ENCODE measurements at regions not wholly inside any gene's neighbourhood (a gene's known extent, or its start where the extent isn't known, plus 50 kb on each side); places are given as distances from the start of the nearest gene placed in this dataset.

DNA sequence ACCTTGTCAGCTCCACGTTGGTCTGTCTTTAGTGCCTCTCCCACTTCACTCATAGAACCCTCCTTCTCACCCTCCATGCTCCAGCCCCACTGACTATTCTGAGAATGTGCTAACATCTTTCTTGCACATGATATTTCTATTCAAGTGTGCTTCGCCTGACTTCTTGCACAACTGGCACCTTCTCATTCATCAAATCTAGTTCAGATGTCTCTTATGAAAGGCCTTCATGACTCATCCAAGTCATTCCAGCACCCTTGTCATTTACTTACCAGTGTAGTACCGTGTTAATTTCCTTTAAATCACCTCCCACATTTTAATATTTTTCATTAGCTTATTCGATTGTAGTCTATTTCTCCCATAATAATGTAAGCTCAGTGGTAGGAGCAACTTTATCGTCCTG lies 197.8 kb upstream of the PIRT start:
- ChIA-PET CTCF (no interaction called here), POLR2A (interaction anchor here (0.5 kb wide), 1 partner anchor 46 kb away, joined by 3 read pairs; no protein-coding TSS in a partner anchor)
- TF ChIP-seq, protein P1, sequence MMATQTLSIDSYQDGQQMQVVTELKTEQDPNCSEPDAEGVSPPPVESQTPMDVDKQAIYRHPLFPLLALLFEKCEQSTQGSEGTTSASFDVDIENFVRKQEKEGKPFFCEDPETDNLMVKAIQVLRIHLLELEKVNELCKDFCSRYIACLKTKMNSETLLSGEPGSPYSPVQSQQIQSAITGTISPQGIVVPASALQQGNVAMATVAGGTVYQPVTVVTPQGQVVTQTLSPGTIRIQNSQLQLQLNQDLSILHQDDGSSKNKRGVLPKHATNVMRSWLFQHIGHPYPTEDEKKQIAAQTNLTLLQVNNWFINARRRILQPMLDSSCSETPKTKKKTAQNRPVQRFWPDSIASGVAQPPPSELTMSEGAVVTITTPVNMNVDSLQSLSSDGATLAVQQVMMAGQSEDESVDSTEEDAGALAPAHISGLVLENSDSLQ (IDR thresholded peaks at IDR 0.05) = no peak
- TF ChIP-seq L3MBTL2 (conservative IDR thresholded peaks at IDR 0.05) (no peak), ARNT (IDR thresholded peaks at IDR 0.05) (no peak), FOXM1 (IDR thresholded peaks at IDR 0.05; ENCODE audit: borderline replicate concordance) (no peak), ZNF384 (IDR thresholded peaks at IDR 0.05) (no peak), SP1 (IDR thresholded peaks at IDR 0.05) (no peak), FOXK2 (IDR thresholded peaks at IDR 0.05) (no peak)

DNA sequence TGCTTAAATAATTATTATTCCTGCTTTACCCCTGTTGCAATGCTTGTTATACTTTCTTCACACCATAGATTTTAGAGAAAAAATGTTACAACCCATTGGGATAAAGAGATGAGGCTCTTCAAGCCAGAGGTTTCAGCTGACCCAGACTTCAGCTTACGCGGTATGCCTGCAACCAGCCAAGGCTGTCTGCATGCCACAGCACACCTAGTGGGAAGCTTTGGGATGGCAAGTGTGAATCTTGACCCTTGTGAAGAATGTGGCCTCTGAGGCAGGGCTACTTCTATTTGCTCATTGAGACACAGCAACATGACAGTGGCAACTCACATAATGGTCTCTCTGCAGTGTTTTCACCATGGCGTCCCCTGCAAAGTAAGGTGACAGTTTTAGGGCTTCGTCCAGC lies 193.9 kb upstream of the PIRT start:
- peak; percentile 15 for DNase-seq (ENCODE audit: extremely low spot score)
- CTCF ChIA-PET = no interaction called here
- no peak for TF ChIP-seq TARDBP (IDR thresholded peaks at IDR 0.05)
- no peak for TF ChIP-seq NFRKB (IDR thresholded peaks at IDR 0.05)
- no peak for TF ChIP-seq ELF4 (IDR thresholded peaks at IDR 0.05)
- no peak for TF ChIP-seq L3MBTL2 (conservative IDR thresholded peaks at IDR 0.05)
- no peak for TF ChIP-seq CTBP1 (IDR thresholded peaks at IDR 0.05; ENCODE audit: borderline replicate concordance)
- TF ChIP-seq FOXA1 (IDR thresholded peaks at IDR 0.05) = no peak
- TF ChIP-seq BHLHE40 (IDR thresholded peaks at IDR 0.05; ENCODE audit: borderline replicate concordance) = no peak
- TF ChIP-seq HDGF (IDR thresholded peaks at IDR 0.05; ENCODE audit: borderline replicate concordance) = no peak
- POLR2A ChIA-PET = no interaction called here

More for the DNA sequence above, 197.8 kb upstream of the PIRT start:
- no peak for DNase-seq (ENCODE audit: extremely low spot score)

DNA sequence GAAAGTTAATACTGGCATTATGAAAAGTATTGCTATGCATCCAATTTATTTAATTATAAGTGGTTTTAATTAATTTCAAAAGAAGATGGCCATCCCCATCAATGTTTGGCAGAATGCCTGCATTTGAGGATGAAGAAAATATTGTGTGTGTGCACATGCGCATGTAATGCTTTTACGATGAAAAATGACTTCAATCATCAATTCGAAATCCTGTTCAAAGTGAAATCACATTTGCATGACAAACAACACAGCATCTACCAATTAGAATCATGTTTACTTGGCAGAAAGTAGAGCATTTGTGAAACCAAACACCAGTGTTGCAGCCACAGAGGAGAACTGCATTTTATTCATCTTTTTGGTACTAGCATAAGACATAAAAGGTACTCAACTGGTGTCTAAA lies 191.9 kb upstream of the PIRT start:
- CTCF ChIA-PET = no interaction called here
- DNase-seq (ENCODE audit: extremely low spot score) = no peak
- POLR2A ChIA-PET = no interaction called here
- TF ChIP-seq CTBP1 (IDR thresholded peaks at IDR 0.05; ENCODE audit: borderline replicate concordance) (no peak), L3MBTL2 (conservative IDR thresholded peaks at IDR 0.05) (no peak), FOXA1 (IDR thresholded peaks at IDR 0.05) (no peak), BHLHE40 (IDR thresholded peaks at IDR 0.05; ENCODE audit: borderline replicate concordance) (no peak), ZNF384 (IDR thresholded peaks at IDR 0.05) (no peak), TARDBP (IDR thresholded peaks at IDR 0.05) (no peak), SP1 (IDR thresholded peaks at IDR 0.05) (no peak)

DNA sequence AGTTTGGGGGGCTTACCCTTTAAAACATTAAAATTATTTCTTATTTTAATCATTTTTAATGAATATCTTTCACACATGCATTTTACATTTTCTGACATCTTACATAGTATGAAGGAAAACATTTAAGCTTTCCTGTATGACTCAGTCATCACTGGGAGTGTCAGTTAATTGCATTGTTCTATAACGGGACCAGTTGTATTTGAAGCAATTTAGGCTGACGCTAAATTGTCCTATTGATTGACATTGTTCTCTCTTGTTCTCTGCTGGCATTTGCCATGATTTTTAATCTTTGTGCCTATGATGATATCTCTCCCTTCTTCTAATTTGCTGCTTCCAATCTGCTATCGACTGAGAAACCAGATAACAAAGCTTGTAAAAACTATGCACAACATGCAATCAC lies 190.5 kb upstream of the PIRT start:
- POLR2A ChIA-PET = no interaction called here
- TF ChIP-seq, protein P1 (IDR thresholded peaks at IDR 0.05) = no peak
- TF ChIP-seq SP1 (IDR thresholded peaks at IDR 0.05) = no peak
- TF ChIP-seq NFRKB (IDR thresholded peaks at IDR 0.05) = no peak
- TF ChIP-seq TARDBP (IDR thresholded peaks at IDR 0.05) = no peak
- no peak for TF ChIP-seq BHLHE40 (IDR thresholded peaks at IDR 0.05; ENCODE audit: borderline replicate concordance)
- no peak for TF ChIP-seq ZNF384 (IDR thresholded peaks at IDR 0.05)
- TF ChIP-seq ARNT (IDR thresholded peaks at IDR 0.05) = no peak
- TF ChIP-seq FOXA1 (IDR thresholded peaks at IDR 0.05) = no peak
- no peak for TF ChIP-seq ELF4 (IDR thresholded peaks at IDR 0.05)
- DNase-seq (ENCODE audit: extremely low spot score) = no peak
- CTCF ChIA-PET = no interaction called here

DNA sequence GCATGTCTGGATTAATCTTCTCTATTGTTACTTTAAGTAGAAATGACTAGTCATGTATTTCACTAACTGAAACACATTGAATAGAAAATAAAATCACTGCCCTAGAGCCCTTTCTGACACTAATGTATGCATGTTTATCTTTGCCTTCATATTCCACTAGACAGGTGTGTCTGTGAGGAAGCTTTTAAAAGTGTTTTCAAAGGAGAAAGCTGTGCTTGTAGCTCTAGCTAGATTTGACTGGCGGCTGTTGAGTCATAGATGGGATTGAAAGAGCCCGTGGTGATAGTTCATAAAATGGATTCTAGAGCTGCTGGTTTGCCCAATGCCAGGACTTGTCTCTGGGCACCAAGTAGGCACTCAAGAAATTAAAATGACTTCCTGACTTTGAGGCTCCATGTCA lies 189.0 kb upstream of the PIRT start:
- TF ChIP-seq CTBP1 (IDR thresholded peaks at IDR 0.05; ENCODE audit: borderline replicate concordance) (no peak), SUZ12 (IDR thresholded peaks at IDR 0.05) (no peak), FOXK2 (IDR thresholded peaks at IDR 0.05) (no peak), LEF1 (IDR thresholded peaks at IDR 0.05; ENCODE audit: borderline replicate concordance) (no peak), HDGF (IDR thresholded peaks at IDR 0.05; ENCODE audit: borderline replicate concordance) (no peak), ARNT (IDR thresholded peaks at IDR 0.05) (no peak), SP1 (IDR thresholded peaks at IDR 0.05) (no peak), ZNF384 (IDR thresholded peaks at IDR 0.05) (no peak), NFRKB (IDR thresholded peaks at IDR 0.05) (no peak), FOXA1 (IDR thresholded peaks at IDR 0.05) (no peak), TARDBP (IDR thresholded peaks at IDR 0.05) (no peak), L3MBTL2 (conservative IDR thresholded peaks at IDR 0.05) (no peak), FOXM1 (IDR thresholded peaks at IDR 0.05; ENCODE audit: borderline replicate concordance) (no peak), BHLHE40 (IDR thresholded peaks at IDR 0.05; ENCODE audit: borderline replicate concordance) (no peak), ELF4 (IDR thresholded peaks at IDR 0.05) (no peak)
- TF ChIP-seq, protein P1 (IDR thresholded peaks at IDR 0.05) = no peak
- ChIA-PET POLR2A (no interaction called here), CTCF (no interaction called here)
- no peak for DNase-seq (ENCODE audit: extremely low spot score)

DNA sequence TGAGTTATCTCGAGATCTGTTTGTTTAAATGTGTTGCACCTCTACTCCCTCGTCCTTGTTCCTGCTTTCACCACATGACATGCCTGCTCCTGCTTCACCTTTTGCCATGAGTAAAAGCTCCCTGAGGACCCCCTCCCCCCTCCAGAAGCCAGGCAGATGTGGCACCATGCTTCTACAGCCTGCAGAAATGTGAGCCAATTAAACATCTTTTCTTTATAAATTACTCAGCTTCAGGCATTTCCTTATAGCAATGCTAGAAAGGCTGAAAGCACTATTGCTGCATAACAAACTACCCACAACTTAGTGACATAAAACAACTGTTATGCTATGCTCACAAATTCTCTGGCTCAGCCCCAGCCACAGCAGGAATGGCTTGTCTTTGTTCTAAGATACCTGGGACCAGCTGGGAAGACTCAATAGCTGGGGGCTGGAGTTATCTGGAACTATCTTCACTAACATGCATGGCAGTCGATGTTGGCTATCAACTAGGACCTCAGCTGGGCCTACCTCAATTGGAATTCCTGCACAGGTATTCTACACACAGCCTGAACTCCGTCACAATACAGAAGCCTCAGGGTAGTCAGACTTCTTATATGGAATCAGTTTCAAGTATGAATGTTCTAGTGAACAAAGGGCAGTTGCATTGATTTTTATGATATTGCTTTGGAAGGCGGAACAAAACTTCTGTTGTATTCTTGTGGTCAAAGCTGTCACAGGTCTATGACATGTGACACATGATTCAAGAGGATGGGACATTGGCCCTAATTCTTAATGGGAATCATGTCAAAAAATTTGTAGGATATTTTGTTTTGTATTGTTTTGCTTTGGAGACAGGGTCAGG lies 186.0 kb upstream of the PIRT start:
- no peak for DNase-seq (ENCODE audit: extremely low spot score)
- ChIA-PET CTCF (no interaction called here), POLR2A (no interaction called here)
- TF ChIP-seq SUZ12 (IDR thresholded peaks at IDR 0.05) = no peak
- no peak for TF ChIP-seq SP1 (IDR thresholded peaks at IDR 0.05)
- TF ChIP-seq TARDBP (IDR thresholded peaks at IDR 0.05) = no peak
- no peak for TF ChIP-seq L3MBTL2 (conservative IDR thresholded peaks at IDR 0.05)
- no peak for TF ChIP-seq ARNT (IDR thresholded peaks at IDR 0.05)
- TF ChIP-seq FOXM1 (IDR thresholded peaks at IDR 0.05; ENCODE audit: borderline replicate concordance) = no peak
- TF ChIP-seq LEF1 (IDR thresholded peaks at IDR 0.05; ENCODE audit: borderline replicate concordance) = no peak
- TF ChIP-seq FOXA1 (IDR thresholded peaks at IDR 0.05) = no peak
- TF ChIP-seq BHLHE40 (IDR thresholded peaks at IDR 0.05; ENCODE audit: borderline replicate concordance) = no peak
- TF ChIP-seq ELF4 (IDR thresholded peaks at IDR 0.05) = no peak
- no peak for TF ChIP-seq CTBP1 (IDR thresholded peaks at IDR 0.05; ENCODE audit: borderline replicate concordance)
- no peak for TF ChIP-seq ZNF384 (IDR thresholded peaks at IDR 0.05)
- TF ChIP-seq FOXK2 (IDR thresholded peaks at IDR 0.05) = no peak
- TF ChIP-seq HDGF (IDR thresholded peaks at IDR 0.05; ENCODE audit: borderline replicate concordance) = no peak
- TF ChIP-seq, protein P1 (IDR thresholded peaks at IDR 0.05) = no peak
- no peak for TF ChIP-seq NFRKB (IDR thresholded peaks at IDR 0.05)
